ENCODE measurements at regions not wholly inside any gene's neighbourhood (a gene's known extent, or its start where the extent isn't known, plus 50 kb on each side); places are given as distances from the start of the nearest gene placed in this dataset.

GRCh38 chr3:102161384-102162006 is 273.3 kb upstream of the ZPLD1 start:
- Histone ChIP-seq H3K9ac (ENCODE audit: low read length) (no peak overlapping the region), H3K27me3 (replicated peaks in 1 of 4; ENCODE audit: control extremely low read depth in 1 of 4, control insufficient read depth in 3 of 4, insufficient read depth in 4 of 4, low read length in 3 of 4) (no peaks in the 10 kb centered on the region), H3K79me2 (ENCODE audit: control insufficient read depth, insufficient read depth, low read length) (no peaks in the 10 kb centered on the region), H4K20me1 (ENCODE audit: control insufficient read depth, insufficient read depth, low read length, poor library complexity, severe bottlenecking) (no peaks in the 10 kb centered on the region), H3K4me3 (ENCODE audit: control extremely low read depth in 1 of 5, extremely low read depth in 1 of 5, insufficient read depth in 1 of 5, low read depth in 2 of 5, low read length in 4 of 5) (no peak overlapping the region), H3K9me3 (ENCODE audit: control extremely low read depth in 1 of 3, control insufficient read depth in 2 of 3, insufficient read depth in 1 of 3, low read length in 2 of 3) (no peaks in the 10 kb centered on the region), H3K36me3 (replicated peaks in 1 of 2; ENCODE audit: control extremely low read depth in 1 of 2, control insufficient read depth in 1 of 2, extremely low read depth in 1 of 2, insufficient read depth in 2 of 2, low read length in 1 of 2) (no peaks in the 10 kb centered on the region), H2AFZ (ENCODE audit: insufficient read depth, low read depth, low read length, poor library complexity, severe bottlenecking) (no peak overlapping the region), H3K27ac (ENCODE audit: low read length in 2 of 2) (no peak overlapping the region), H3K4me2 (replicated peaks; ENCODE audit: low read depth, low read length, poor library complexity, severe bottlenecking) (no peak overlapping the region), H3K4me1 (ENCODE audit: control insufficient read depth in 2 of 2, insufficient read depth in 2 of 2, low read length in 2 of 2) (no peaks in the 10 kb centered on the region)
- POLR2A ChIA-PET = no interaction called here
- H3K9me3 Mint-ChIP-seq (ENCODE audit: insufficient read depth) = no peaks in the 10 kb centered on the region
- no peaks in the 10 kb centered on the region for H3K4me1 Mint-ChIP-seq
- no peaks in the 10 kb centered on the region for H3K27me3 Mint-ChIP-seq
- WGBS (ENCODE audit: insufficient coverage) = 92% methylated on average over 3 of the region's 5 CpGs
- TF ChIP-seq EZH2 (IDR thresholded peaks at IDR 0.05; ENCODE audit: borderline replicate concordance, insufficient read depth, low read depth, low read length, poor library complexity, severe bottlenecking) (no peak), CTCF (IDR thresholded peaks at IDR 0.05) (no peak)
- no peak overlapping the region for H3K4me3 Mint-ChIP-seq
- intact Hi-C loops (cut with micrococcal nuclease) = no loop called here
- DNase-seq = no peak
- CTCF ChIA-PET = no interaction called here
- ATAC-seq (ENCODE audit: low read depth) = no peak
- H3K27ac Mint-ChIP-seq = no peak overlapping the region

GRCh38 chr3:102162251-102162650 is 272.6 kb upstream of the ZPLD1 start:
- Histone ChIP-seq H3K4me1 (ENCODE audit: control insufficient read depth in 2 of 2, insufficient read depth in 2 of 2, low read length in 2 of 2) (no peaks in the 10 kb centered on the region), H3K36me3 (replicated peaks in 1 of 2; ENCODE audit: control extremely low read depth in 1 of 2, control insufficient read depth in 1 of 2, extremely low read depth in 1 of 2, insufficient read depth in 2 of 2, low read length in 1 of 2) (no peaks in the 10 kb centered on the region), H3K79me2 (ENCODE audit: control insufficient read depth, insufficient read depth, low read length) (no peaks in the 10 kb centered on the region), H2AFZ (ENCODE audit: insufficient read depth, low read depth, low read length, poor library complexity, severe bottlenecking) (no peak overlapping the region), H3K9me3 (ENCODE audit: control extremely low read depth in 1 of 3, control insufficient read depth in 2 of 3, insufficient read depth in 1 of 3, low read length in 2 of 3) (no peaks in the 10 kb centered on the region), H3K27ac (ENCODE audit: low read length in 2 of 2) (no peak overlapping the region), H3K9ac (ENCODE audit: low read length) (no peak overlapping the region), H3K27me3 (replicated peaks in 1 of 4; ENCODE audit: control extremely low read depth in 1 of 4, control insufficient read depth in 3 of 4, insufficient read depth in 4 of 4, low read length in 3 of 4) (no peaks in the 10 kb centered on the region), H4K20me1 (ENCODE audit: control insufficient read depth, insufficient read depth, low read length, poor library complexity, severe bottlenecking) (no peaks in the 10 kb centered on the region), H3K4me3 (ENCODE audit: control extremely low read depth in 1 of 5, extremely low read depth in 1 of 5, insufficient read depth in 1 of 5, low read depth in 2 of 5, low read length in 4 of 5) (no peak overlapping the region), H3K4me2 (replicated peaks; ENCODE audit: low read depth, low read length, poor library complexity, severe bottlenecking) (no peak overlapping the region)
- H3K27ac Mint-ChIP-seq = no peak overlapping the region
- H3K27me3 Mint-ChIP-seq = no peaks in the 10 kb centered on the region
- intact Hi-C loops (cut with micrococcal nuclease) = no loop called here
- H3K9me3 Mint-ChIP-seq (ENCODE audit: insufficient read depth) = no peaks in the 10 kb centered on the region
- DNase-seq (no peak), ATAC-seq (ENCODE audit: low read depth) (no peak)
- ChIA-PET POLR2A (no interaction called here), CTCF (interaction anchor here (1.3 kb wide), 1 partner anchor 12 kb away, joined by 4 read pairs; no protein-coding TSS in a partner anchor)
- H3K4me1 Mint-ChIP-seq = no peaks in the 10 kb centered on the region
- no peak overlapping the region for H3K4me3 Mint-ChIP-seq
- no peak for TF ChIP-seq CTCF (IDR thresholded peaks at IDR 0.05)
- TF ChIP-seq EZH2 (IDR thresholded peaks at IDR 0.05; ENCODE audit: borderline replicate concordance, insufficient read depth, low read depth, low read length, poor library complexity, severe bottlenecking) = no peak

Data from B cell (primary cell).